Activated naive CD4-positive, alpha-beta T cell treated with Interleukin-2 at 50 U/mL for 16 hours (primary cell): ENCODE measurements at regions not wholly inside any gene's neighbourhood (a gene's known extent, or its start where the extent isn't known, plus 50 kb on each side); places are given as distances from the start of the nearest gene placed in this dataset.
"Not testable (repeated sequence)": the region's sequence is repeated elsewhere in the genome, so short reads cannot be mapped to it uniquely, and the experiment has no call there.

Experiments used
- DNase-seq: peaks from one replicate; pipeline ENCODE4 v3.0.0-alpha.2; 2020

DNA sequence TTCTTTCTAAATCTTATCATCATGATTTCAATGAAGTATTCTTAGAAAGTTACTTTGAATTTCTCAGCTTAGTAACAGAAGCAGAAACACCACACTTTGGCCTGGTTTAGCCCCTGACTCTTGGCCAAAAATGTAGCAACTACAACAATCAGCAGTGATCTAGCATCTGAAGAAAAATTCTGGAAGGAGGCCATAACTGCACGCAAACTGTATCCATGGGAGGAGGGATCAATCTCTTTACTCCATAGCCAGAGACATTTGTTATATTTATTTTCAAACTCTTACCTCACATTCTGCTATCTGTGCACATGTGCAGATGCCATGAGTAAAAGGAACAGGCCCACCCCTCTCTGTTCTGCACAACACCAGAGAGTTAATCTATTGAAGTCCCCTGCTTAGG, 251.0 kb upstream of the P2RY1 start:
- no peak for DNase-seq

- no peak for DNase-seq
Measured at GRCh38 chr3:152586974-152587373, 248.0 kb upstream of the P2RY1 start.

DNA sequence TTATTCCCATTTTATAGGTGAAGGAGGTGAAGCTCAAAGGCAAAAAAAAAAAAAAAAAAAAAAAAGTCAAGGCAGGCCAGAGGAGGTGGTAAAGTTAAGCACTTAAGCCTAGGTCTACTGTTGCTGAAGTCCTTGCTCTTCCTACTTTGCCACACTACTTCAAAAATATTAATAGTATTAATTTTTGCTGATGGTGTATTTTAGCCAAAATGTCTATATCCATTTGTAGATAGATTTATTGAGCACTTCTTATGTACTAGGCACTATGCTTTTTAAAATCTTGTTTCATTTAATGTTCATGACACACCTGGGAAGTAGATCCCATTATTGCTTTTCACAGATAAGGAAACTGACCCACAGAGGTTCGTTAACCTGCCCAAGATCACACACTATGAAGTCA, 247.1 kb upstream of the P2RY1 start:
- DNase-seq = no peak

- DNase-seq = no peak
Measured at GRCh38 chr3:152589644-152590043, 245.3 kb upstream of the P2RY1 start.

DNA sequence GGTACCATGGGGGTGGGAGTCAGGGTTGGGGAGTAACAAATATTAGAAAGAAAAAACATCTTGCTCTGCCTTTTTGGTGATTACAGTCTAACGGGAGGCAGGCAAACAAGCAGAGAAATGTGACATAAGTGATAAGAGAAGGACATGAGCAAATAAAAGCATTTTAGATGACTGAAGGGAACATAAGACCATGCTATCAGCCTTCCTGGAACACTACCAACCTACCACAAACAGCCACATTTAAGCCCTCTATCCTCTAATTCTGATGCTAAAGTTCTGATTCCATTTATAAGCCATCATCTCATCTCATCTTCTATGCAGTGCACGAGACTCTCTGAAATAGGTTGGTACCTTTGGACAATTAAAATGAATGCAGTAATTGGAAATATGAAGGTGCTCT, 243.4 kb upstream of the P2RY1 start:
- DNase-seq = no peak

- DNase-seq = no peak
Measured at GRCh38 chr3:152593242-152593641, 241.7 kb upstream of the P2RY1 start.

GRCh38 chr3:152595975-152596821, 238.7 kb upstream of the P2RY1 start:
- no peak for DNase-seq

DNA sequence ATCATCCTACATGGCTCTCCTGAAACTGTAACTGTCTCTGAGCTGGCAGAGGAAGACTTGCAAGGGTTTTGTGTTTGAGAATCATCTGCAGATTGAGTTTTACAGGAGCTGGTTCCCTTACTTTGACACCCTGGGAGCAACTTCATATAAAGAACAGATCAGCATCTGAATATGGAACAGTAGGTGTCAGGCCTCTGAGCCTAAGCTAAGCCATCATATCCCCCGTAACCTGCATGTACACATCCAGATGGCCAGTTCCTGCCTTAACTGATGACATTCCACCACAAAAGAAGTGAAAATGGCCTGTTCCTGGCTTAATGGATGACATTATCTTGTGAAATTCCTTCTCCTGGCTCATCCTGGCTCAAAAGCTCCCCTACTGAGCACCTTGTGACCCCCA, 238.1 kb upstream of the P2RY1 start:
- DNase-seq = not testable (repeated sequence)

DNA sequence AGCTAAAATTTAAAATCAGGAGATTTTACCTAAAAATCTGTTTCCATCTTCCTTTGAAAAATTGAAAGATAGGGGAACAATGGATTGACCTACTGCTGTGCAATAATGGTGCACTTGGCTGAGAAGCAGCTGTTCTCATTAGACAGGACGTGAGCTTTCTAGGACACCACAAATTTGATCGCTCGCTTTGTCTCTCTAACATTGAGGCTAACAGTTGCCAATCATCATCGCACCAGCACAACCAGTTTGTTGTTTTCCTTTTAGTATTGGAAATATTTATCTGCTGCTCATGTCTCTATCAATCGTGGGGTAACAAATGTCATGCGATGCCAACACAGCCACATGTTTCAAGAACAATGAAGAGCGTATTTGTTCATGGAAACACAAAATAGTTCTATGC, 228.8 kb upstream of the P2RY1 start:
- DNase-seq = no peak

DNA sequence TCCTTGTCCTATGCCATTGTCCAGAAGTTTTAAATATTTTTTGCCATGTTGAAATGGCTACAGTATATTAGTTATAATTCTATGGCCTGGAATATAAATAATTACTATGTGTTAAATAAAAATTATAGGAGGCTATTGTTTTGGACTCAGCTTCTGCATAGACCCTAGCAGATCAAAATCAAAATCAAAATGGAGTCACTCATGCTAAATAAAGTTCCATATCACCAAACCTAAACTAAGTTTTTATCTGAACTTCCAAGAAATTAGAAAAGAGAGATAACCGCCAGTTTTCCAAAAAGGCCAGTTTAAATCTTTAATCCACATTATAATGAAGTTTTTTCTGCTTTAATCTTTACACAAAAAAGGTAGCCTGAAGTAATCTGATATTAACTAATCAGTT, 227.8 kb upstream of the P2RY1 start:
- no peak for DNase-seq

GRCh38 chr3:152608696-152609594, 226.0 kb upstream of the P2RY1 start:
- DNase-seq = no peak

- no peak for DNase-seq
Measured at GRCh38 chr3:152609891-152610290, 225.0 kb upstream of the P2RY1 start.

DNA sequence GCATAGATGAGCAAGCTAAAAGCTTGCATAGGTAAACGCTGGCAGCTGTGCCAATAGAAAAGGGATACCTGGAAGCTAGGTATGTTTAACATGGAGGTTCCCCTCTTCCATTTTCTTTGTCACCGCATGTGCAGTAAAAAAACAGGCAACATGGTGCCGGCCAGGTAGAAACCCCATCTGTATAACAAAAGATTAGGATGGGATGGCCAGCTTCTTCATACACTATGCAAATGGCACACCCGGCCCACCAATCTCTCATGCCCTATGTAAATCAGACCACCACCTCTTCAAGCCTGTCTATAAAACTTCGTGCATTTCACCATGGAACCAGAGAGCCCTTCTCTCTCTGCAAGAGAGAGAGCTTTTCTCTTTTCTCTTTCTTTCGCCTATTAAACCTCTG, 224.3 kb upstream of the P2RY1 start:
- no peak for DNase-seq

DNA sequence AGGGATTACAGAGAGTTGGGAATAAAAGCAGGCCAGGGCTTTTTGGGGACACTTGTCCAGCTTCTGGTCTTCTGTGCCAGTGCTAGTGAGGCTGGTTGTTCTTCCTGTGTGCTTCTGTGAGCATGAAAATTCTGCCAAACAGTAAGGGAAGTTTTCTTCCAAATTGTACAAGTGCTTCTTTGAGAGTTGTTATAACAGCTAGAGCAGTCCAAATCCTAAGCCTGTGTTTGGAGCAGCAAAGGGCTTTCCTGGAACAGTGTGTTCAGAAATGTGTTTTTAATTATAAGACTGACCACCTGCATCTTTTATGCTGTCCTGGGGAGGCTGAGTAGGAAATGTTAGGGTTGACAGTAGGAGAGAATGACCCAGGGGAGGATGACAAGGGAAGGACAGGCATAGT, 223.0 kb upstream of the P2RY1 start:
- no peak for DNase-seq

- DNase-seq = no peak
Measured at GRCh38 chr3:152613851-152614250, 221.1 kb upstream of the P2RY1 start.

- no peak for DNase-seq
Measured at GRCh38 chr3:152615681-152616080, 219.2 kb upstream of the P2RY1 start.

DNA sequence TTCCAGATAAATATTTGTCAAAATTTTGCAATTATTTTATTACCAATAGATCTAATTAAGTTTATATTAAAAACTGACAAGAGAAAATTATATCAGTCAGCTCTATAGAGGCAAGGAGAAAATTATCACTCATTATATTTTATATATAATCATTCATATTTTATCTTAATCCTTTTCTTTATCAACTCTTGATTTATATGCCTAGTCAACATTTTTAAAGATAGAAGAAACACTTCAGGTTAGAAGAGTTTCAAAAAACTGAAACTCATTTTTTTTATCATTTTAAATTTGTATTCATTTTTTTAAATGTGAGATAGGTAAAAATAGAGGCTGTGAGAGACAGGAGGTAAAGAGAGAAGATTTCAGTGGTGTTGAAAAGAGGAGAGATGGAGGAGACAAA, 217.3 kb upstream of the P2RY1 start:
- no peak for DNase-seq

DNA sequence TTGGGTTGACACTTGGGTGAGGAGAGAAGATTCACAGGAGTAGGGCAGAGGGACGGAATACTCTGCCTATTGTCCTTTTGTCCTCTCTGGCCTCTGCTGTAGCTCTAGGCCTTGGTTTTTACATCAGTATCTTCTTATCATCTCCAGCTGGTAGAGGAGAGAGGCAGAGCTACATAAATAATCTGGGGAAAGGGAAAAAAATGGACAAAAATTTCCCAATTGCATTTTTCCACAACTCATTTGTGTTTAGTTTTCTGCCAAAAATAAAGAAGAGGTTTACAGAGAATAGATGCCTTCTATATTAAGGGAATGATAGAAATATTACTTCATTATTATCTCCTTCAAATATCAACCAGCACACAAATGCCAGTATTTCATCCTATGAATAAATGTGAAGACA, 216.4 kb upstream of the P2RY1 start:
- no peak for DNase-seq

DNA sequence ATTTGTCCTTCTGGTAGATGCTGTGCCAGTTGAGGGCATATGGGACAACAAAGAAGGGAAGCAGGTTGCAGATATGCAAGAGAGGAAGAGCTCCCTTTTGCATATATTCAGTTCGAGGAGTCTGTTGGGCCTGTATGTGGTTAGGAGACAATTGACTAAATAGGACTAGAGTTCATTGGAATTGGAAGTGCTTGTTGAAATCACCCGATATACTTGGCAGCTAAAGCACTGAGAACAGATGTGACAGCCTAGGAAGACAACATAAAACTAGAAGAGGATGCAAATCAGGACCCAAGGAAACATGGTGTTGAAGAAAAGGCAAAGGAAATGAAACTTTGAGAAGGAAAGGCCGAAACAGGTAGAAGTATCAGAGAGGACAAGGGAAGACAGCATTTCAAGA, 215.2 kb upstream of the P2RY1 start:
- no peak for DNase-seq

DNA sequence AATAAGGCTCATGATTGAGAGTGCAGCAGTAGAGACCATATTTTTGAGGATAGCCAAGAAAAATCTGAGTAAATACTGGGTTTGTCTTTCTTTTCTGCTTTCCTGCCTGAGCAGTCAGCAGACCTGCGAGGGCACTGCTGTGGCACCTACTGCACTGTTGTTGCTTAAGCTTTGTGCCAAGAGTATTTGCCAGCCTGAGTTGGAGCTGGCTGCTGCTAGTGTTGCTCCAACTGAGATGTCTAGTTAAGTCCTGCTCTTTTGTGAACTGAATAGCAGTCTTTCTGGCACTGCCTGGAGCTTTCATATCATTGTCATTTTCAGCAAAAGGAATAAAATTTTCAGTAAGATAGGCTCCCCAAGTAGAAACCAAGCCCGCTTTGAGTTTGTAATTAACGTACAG, 214.5 kb upstream of the P2RY1 start:
- no peak for DNase-seq

- no peak for DNase-seq
Measured at GRCh38 chr3:152621006-152621868, 213.7 kb upstream of the P2RY1 start.

GRCh38 chr3:152621967-152622810, 212.7 kb upstream of the P2RY1 start:
- DNase-seq = no peak
